H1 (cell line): ENCODE measurements at regions not wholly inside any gene's neighbourhood (a gene's known extent, or its start where the extent isn't known, plus 50 kb on each side); places are given as distances from the start of the nearest gene placed in this dataset.

ENCODE experiments used
- CTCF ChIA-PET: fragments of 300-600 bp; sonication (Branson Sonifier 250); formaldehyde crosslinking; loops from one replicate; lab custom pipeline; 2021; ENCODE audit not compliant: partially characterized antibody; lab: Charles Lee
- POLR2A ChIA-PET: fragments of 300-600 bp; sonication (Branson Sonifier 250); formaldehyde crosslinking; loops from one replicate; lab custom pipeline; 2021; ENCODE audit warnings: inconsistent platforms; ENCODE audit not compliant: partially characterized antibody; lab: Charles Lee
- DNase-seq, 2 experiments: peaks; one replicate each; pipeline versions ENCODE4 v3.0.0 to v3.0.0-alpha.2; 2010 to 2022; ENCODE audit warnings: low spot score in 2 of 2, low read depth in 1 of 2, mixed read lengths in 1 of 2
- FAIRE-seq: peaks from 2 replicates; lab custom pipeline; 2011; peaks lifted over from hg19 to GRCh38; lab: Jason Lieb, UNC
- H2AFZ ChIP-seq: 2 replicates; pipeline ENCODE4 v1.8.1; 2012; ENCODE audit warnings: low read length, inconsistent platforms
- H2AK5ac ChIP-seq: 2 replicates; pipeline ENCODE4 v1.6.1; 2013; ENCODE audit warnings: low read depth, low read length
- H2BK120ac ChIP-seq: replicated peaks from 2 replicates; pipeline ENCODE3; 2013; ENCODE audit warnings: low read depth, low read length, inconsistent platforms
- H2BK12ac ChIP-seq: 2 replicates; pipeline ENCODE4 v1.6.1; 2013; ENCODE audit warnings: low read depth, low read length
- H2BK15ac ChIP-seq: 2 replicates; pipeline ENCODE4 v1.6.1; 2013; ENCODE audit warnings: low read length
- H2BK20ac ChIP-seq: 2 replicates; pipeline ENCODE4 v1.6.1; 2013; ENCODE audit warnings: low read length
- H2BK5ac ChIP-seq: 2 replicates; pipeline ENCODE4 v1.6.1; 2013; ENCODE audit warnings: low read depth, low read length
- H3K14ac ChIP-seq: 2 replicates; pipeline ENCODE4 v1.6.1; 2013; ENCODE audit warnings: inconsistent platforms; ENCODE audit not compliant: insufficient read length
- H3K18ac ChIP-seq: 2 replicates; pipeline ENCODE4 v1.6.1; 2013; ENCODE audit warnings: low read length; ENCODE audit errors: extremely low read depth
- H3K23ac ChIP-seq: 2 replicates; pipeline ENCODE4 v1.6.1; 2013; ENCODE audit warnings: inconsistent platforms; ENCODE audit not compliant: insufficient read length
- H3K23me2 ChIP-seq: 2 replicates; pipeline ENCODE4 v1.6.1; 2013; ENCODE audit warnings: low read depth, low read length
- H3K27ac ChIP-seq: 2 replicates; pipeline ENCODE4 v1.6.1; 2011; ENCODE audit warnings: low read depth, low read length, inconsistent platforms
- H3K27me3 ChIP-seq, 4 experiments: replicated peaks in 1 of 4; 1 replicate in 1 of 4; 2 replicates in 3 of 4; pipeline versions ENCODE4 v1.6.1 to v1.8.1; 2011 to 2013; ENCODE audit warnings: low read length in 3 of 4, mild to moderate bottlenecking in 3 of 4, inconsistent platforms in 2 of 4, mixed read lengths in 2 of 4, moderate library complexity in 1 of 4; ENCODE audit not compliant: control insufficient read depth in 3 of 4, insufficient read depth in 3 of 4; ENCODE audit errors: extremely low read depth in 1 of 4
- H3K36me3 ChIP-seq, 4 experiments: 2 replicates each; pipeline versions ENCODE4 v1.6.1 to v1.8.1; 2011 to 2013; ENCODE audit warnings: mild to moderate bottlenecking in 4 of 4, low read length in 3 of 4, moderate library complexity in 2 of 4, control low read depth in 1 of 4, inconsistent platforms in 1 of 4; ENCODE audit not compliant: insufficient read depth in 4 of 4, control insufficient read depth in 2 of 4
- H3K4ac ChIP-seq: replicated peaks from 2 replicates; pipeline ENCODE3; 2013; ENCODE audit warnings: low read length, low read depth, mixed read lengths, inconsistent platforms; ENCODE audit not compliant: insufficient read length
- H3K4me1 ChIP-seq, 4 experiments: replicated peaks in 1 of 4; 1 replicate in 1 of 4; 2 replicates in 3 of 4; pipeline versions ENCODE4 v1.6.1 to v1.8.1; 2011 to 2013; ENCODE audit warnings: low read length in 3 of 4, inconsistent platforms in 2 of 4, mixed read lengths in 1 of 4; ENCODE audit not compliant: insufficient read depth in 4 of 4, control insufficient read depth in 3 of 4
- H3K4me2 ChIP-seq, 2 experiments: 2 replicates each; pipeline versions ENCODE4 v1.6.1 to v1.8.1; 2011 to 2013; ENCODE audit warnings: low read depth in 2 of 2, low read length in 2 of 2, control low read depth in 1 of 2, inconsistent platforms in 1 of 2, mild to moderate bottlenecking in 1 of 2; ENCODE audit not compliant: insufficient read depth in 1 of 2
- H3K4me3 ChIP-seq, 4 experiments: fragments of 200-600, 300-600 bp in 1 of 4; sonication (generic), shearing (Covaris generic), sonication (Bioruptor Twin) in 1 of 4; 2 replicates each; pipeline versions ENCODE4 v1.5.1 to v1.8.1; 2011 to 2016; ENCODE audit warnings: low read length in 4 of 4, low read depth in 3 of 4, control low read depth in 2 of 4, inconsistent platforms in 2 of 4, mild to moderate bottlenecking in 2 of 4, mixed read lengths in 1 of 4, moderate library complexity in 1 of 4; ENCODE audit not compliant: insufficient read depth in 2 of 4; ENCODE audit errors: extremely low read depth in 1 of 4
- H3K56ac ChIP-seq: replicated peaks from 2 replicates; pipeline ENCODE3; 2013; ENCODE audit warnings: low read depth, mild to moderate bottlenecking, mixed read lengths, low read length, inconsistent platforms; ENCODE audit not compliant: insufficient read length
- H3K79me1 ChIP-seq: 2 replicates; pipeline ENCODE4 v1.6.1; 2013; ENCODE audit warnings: low read depth, low read length, control low read depth
- H3K79me2 ChIP-seq, 2 experiments: 2 replicates each; pipeline versions ENCODE4 v1.6.1 to v1.8.1; 2012 to 2013; ENCODE audit warnings: low read length in 2 of 2, mild to moderate bottlenecking in 2 of 2, inconsistent platforms in 1 of 2; ENCODE audit not compliant: insufficient read depth in 2 of 2, control insufficient read depth in 1 of 2
- H3K9ac ChIP-seq, 4 experiments: replicated peaks in 1 of 4; 1 replicate in 1 of 4; 2 replicates in 3 of 4; pipeline versions ENCODE4 v1.6.1 to v1.8.1; 2011 to 2013; ENCODE audit warnings: low read depth in 3 of 4, low read length in 3 of 4, control low read depth in 2 of 4, mild to moderate bottlenecking in 2 of 4, moderate library complexity in 2 of 4, inconsistent platforms in 1 of 4; ENCODE audit errors: extremely low read depth in 1 of 4
- H3K9me3 ChIP-seq, 2 experiments: 2 replicates each; pipeline versions ENCODE4 v1.6.1 to v1.8.1; 2012 to 2013; ENCODE audit warnings: mild to moderate bottlenecking in 2 of 2, moderate library complexity in 2 of 2, control low read depth in 1 of 2, inconsistent platforms in 1 of 2, low read depth in 1 of 2, low read length in 1 of 2, mixed read lengths in 1 of 2; ENCODE audit not compliant: insufficient read depth in 2 of 2
- H4K20me1 ChIP-seq, 2 experiments: replicated peaks in 1 of 2; 2 replicates each; pipeline versions ENCODE3 to v1.8.1; 2011 to 2013; ENCODE audit warnings: inconsistent platforms in 2 of 2, low read length in 2 of 2, mild to moderate bottlenecking in 1 of 2; ENCODE audit not compliant: insufficient read depth in 2 of 2, control insufficient read depth in 1 of 2
- H4K5ac ChIP-seq: 2 replicates; pipeline ENCODE4 v1.6.1; 2013; ENCODE audit warnings: low read length, low read depth, mixed read lengths, inconsistent platforms; ENCODE audit not compliant: insufficient read length
- H4K8ac ChIP-seq: 2 replicates; pipeline ENCODE4 v1.8.0; 2013; ENCODE audit warnings: mild to moderate bottlenecking, moderate library complexity, low read length, inconsistent platforms; ENCODE audit not compliant: insufficient read depth; ENCODE audit errors: extremely low read depth
- H4K91ac ChIP-seq: replicated peaks from 2 replicates; pipeline ENCODE3; 2013; ENCODE audit warnings: low read length, mixed read lengths, inconsistent platforms; ENCODE audit not compliant: insufficient read length
- HDAC6 ChIP-seq: IDR thresholded peaks from one replicate; pipeline ENCODE4 v1.7.1; 2012; ENCODE audit warnings: low read depth, mild to moderate bottlenecking, inconsistent platforms, low read length, moderate library complexity
- MAFK ChIP-seq: IDR thresholded peaks from 2 replicates; pipeline ENCODE4 v1.6.1; 2012; ENCODE audit warnings: low read depth, mild to moderate bottlenecking, improper control_type of control experiment, low read length
- POU5F1 ChIP-seq: IDR thresholded peaks from 2 replicates; pipeline ENCODE4 v1.6.1; 2011; ENCODE audit warnings: low read depth, mild to moderate bottlenecking, low read length, moderate library complexity
- SIRT6 ChIP-seq: IDR thresholded peaks from one replicate; pipeline ENCODE4 v1.7.1; 2012; ENCODE audit warnings: low read length, inconsistent platforms
- SRF ChIP-seq: IDR thresholded peaks from 2 replicates; pipeline ENCODE4 v1.6.1; 2011; ENCODE audit warnings: mild to moderate bottlenecking, low read depth, low read length, moderate library complexity
- TAF7 ChIP-seq: optimal IDR thresholded peaks from 2 replicates; pipeline ENCODE3; 2011; ENCODE audit warnings: low read depth, mild to moderate bottlenecking, inconsistent platforms, low read length, moderate library complexity, borderline replicate concordance
- TCF12 ChIP-seq: IDR thresholded peaks from 2 replicates; pipeline ENCODE4 v1.6.1; 2011; ENCODE audit warnings: low read depth, mild to moderate bottlenecking, low read length
- WGBS, 2 experiments: shearing (Covaris generic) in 1 of 2; methylation state at CpG; one replicate each; pipeline versions ENCODE4 v1.1.6 to v1.1.7; 2013 to 2015; ENCODE audit warnings: low lambda C conversion rate in 2 of 2, mixed read lengths in 2 of 2, inconsistent platforms in 1 of 2, low coverage in 1 of 2, missing lambda C conversion rate in 1 of 2; ENCODE audit not compliant: insufficient replicate concordance in 2 of 2, insufficient coverage in 1 of 2, insufficient read length in 1 of 2; ENCODE audit errors: extremely low coverage in 1 of 2, missing lambda C conversion rate in 1 of 2; 5-methylcytosine and 5-hydroxymethylcytosine counted together
- TF ChIP-seq, protein P1 (sequence below): IDR thresholded peaks from 2 replicates; pipeline ENCODE4 v1.6.1; 2012; ENCODE audit warnings: inconsistent platforms

GRCh38 chr5:167732499-167732898 lies 558.9 kb upstream of the WWC1 start:
- FAIRE-seq: no peak

More at GRCh38 chr5:167732499-167732898, 558.9 kb upstream of the WWC1 start:
- ChIA-PET CTCF (interaction anchor here (1.2 kb wide), 1 partner anchor 154 kb away, joined by 3 read pairs; no protein-coding TSS in a partner anchor), POLR2A (interaction anchor here (0.6 kb wide), 1 partner anchor 647 kb away, joined by 3 read pairs; no protein-coding TSS in a partner anchor)
- H3K4me3 ChIP-seq: no peak overlapping the region
- TF ChIP-seq, protein P1, sequence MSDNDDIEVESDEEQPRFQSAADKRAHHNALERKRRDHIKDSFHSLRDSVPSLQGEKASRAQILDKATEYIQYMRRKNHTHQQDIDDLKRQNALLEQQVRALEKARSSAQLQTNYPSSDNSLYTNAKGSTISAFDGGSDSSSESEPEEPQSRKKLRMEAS: no peak
- TF ChIP-seq SRF: no peak
- no peak for TF ChIP-seq TCF12
- TF ChIP-seq MAFK: no peak
- no peak for TF ChIP-seq TAF7
- no peak for TF ChIP-seq SIRT6
- no peak for TF ChIP-seq HDAC6
- TF ChIP-seq POU5F1: no peak
- no peaks in the 10 kb centered on the region for H3K79me1 ChIP-seq
- H3K4ac ChIP-seq: no peak overlapping the region
- no peak overlapping the region for H3K27ac ChIP-seq
- H3K36me3 ChIP-seq: no peaks in the 10 kb centered on the region
- H2AFZ ChIP-seq: no peak overlapping the region
- H4K91ac ChIP-seq: no peak overlapping the region
- no peak overlapping the region for H4K5ac ChIP-seq
- no peak overlapping the region for H2BK20ac ChIP-seq
- 85% methylated on average over 2 of the region's 2 CpGs; no CpG with 5 or more reads in 1 of the 2 experiments for WGBS, 2 experiments
- no peak overlapping the region for H2BK5ac ChIP-seq
- no peaks in the 10 kb centered on the region for H3K79me2 ChIP-seq
- H2AK5ac ChIP-seq: no peak overlapping the region
- no peaks in the 10 kb centered on the region for H3K27me3 ChIP-seq
- H3K14ac ChIP-seq: no peak overlapping the region
- no peak overlapping the region for H3K4me2 ChIP-seq
- no peak overlapping the region for H3K56ac ChIP-seq
- no peaks in the 10 kb centered on the region for H3K23me2 ChIP-seq
- DNase-seq: no peak
- H2BK120ac ChIP-seq: no peak overlapping the region
- H4K8ac ChIP-seq: no peak overlapping the region
- H4K20me1 ChIP-seq: no peaks in the 10 kb centered on the region
- no peak overlapping the region for H3K9ac ChIP-seq
- H3K4me1 ChIP-seq: peaks cover 0 to 4% (median 0%) of the 10 kb centered on the region in 4 experiments; a peak in 3 of 7 replicates
- H3K9me3 ChIP-seq: no peaks in the 10 kb centered on the region
- no peak overlapping the region for H3K18ac ChIP-seq
- no peak overlapping the region for H3K23ac ChIP-seq
- no peak overlapping the region for H2BK12ac ChIP-seq
- no peak overlapping the region for H2BK15ac ChIP-seq
